HG03175 (cell line): ENCODE measurements at regions not wholly inside any gene's neighbourhood (a gene's known extent, or its start where the extent isn't known, plus 50 kb on each side); places are given as distances from the start of the nearest gene placed in this dataset.

Experiments used
- ATAC-seq: cut with Tn5 transposase; IDR thresholded peaks from one replicate; pipeline ENCODE4 v1.9.1; 2021; ENCODE audit warnings: mild to moderate bottlenecking, moderate library complexity; ENCODE audit not compliant: unreplicated experiment

DNA sequence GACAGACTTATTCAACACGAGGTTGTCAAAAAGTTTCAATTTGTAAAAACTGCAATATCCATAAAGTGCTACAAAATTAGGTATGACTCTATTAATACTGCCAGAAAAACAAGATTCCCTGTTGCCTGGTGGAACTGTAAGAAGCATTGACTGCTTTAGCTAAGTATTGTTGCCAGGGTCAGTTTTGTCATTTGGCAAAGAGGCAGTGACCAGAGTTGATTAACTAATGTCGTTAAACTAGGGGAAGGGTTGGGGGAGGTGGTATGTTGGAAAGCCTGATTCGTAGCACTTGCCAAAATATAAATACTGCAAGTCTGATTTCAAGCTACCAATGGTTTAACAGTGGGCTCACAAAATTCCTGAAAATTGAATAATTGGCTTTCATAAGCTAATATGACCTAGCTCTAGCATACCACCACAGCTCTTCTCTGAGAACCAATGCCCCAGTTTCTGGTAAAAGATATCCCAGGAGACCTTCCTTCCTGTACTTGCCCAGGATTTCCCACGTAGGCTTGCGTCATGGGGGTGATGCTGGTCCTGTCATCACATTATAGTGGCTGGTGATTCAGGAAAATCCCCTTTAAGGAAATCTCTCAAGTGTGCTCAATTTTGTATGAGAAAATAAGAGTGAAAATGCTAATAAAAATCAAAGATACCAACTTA lies 266.4 kb upstream of the TBC1D5 start:
- no peak for ATAC-seq

GRCh38 chr3:18007980-18008379 lies 265.5 kb upstream of the TBC1D5 start:
- ATAC-seq = no peak

DNA sequence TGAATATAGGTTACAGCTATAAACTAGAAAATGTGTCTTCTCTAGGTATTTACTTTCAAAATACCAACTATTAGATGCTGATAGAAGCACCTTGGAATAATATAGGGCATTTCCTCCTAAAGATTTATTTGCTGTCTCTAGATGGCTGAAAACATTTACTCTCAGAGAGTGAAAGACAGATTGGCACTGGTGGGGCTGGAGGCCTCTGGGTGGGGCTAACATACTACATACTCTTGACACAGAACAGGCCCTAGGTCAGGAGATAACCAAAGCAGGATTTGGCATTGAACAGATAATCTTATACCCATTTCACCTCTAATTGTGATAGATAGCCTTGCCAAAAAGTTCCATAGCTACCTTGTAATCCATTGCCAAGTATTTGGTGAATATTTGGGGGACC lies 253.3 kb upstream of the TBC1D5 start:
- no peak for ATAC-seq

DNA sequence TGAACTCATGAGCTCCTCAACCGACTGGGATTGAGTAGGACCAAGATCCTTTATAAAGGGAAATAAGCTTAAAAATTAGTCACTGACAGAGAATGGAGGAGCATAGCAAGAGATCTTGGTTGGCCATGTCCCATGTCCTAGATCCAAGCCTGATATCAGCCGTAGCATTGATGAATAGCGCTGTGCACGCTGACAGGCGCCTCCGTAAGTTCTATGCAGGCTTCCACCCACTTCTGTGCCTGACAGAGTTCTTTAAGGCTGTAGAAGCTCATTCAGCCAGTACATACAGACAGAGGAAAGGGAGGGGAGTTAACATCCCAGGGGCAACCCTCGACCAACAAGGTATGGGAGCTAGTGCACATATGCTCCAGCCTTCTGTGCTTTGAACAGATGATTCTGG lies 251.7 kb upstream of the TBC1D5 start:
- ATAC-seq = no peak

GRCh38 chr3:17990390-17990789 lies 248.0 kb upstream of the TBC1D5 start:
- ATAC-seq = no peak

GRCh38 chr3:17986348-17986816 lies 244.0 kb upstream of the TBC1D5 start:
- ATAC-seq = no peak

GRCh38 chr3:17985658-17986347 lies 243.4 kb upstream of the TBC1D5 start:
- ATAC-seq = no peak

DNA sequence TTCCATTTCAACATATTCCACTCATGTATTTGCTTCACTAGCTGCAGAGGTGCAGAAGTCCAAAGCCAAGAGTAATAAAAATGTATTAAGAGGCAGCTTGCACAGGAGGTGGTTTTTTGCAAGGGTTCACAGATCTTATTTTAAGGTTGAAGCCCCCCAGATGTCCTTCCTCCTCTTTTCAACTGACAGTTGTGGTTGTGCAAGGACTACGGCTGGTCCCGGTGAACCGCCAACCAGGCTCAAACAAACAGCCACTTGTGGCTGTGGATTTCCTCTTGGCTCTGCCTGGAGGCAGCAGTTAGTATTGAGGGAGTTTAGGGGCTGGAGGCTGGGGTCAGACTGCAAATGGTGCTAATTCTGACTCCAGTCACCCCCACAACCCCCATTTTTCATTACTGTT lies 240.7 kb upstream of the TBC1D5 start:
- ATAC-seq = no peak

- ATAC-seq = no peak
Measured at GRCh38 chr3:17982211-17982880, 239.9 kb upstream of the TBC1D5 start.

- no peak for ATAC-seq
Measured at GRCh38 chr3:17980863-17981262, 238.4 kb upstream of the TBC1D5 start.

DNA sequence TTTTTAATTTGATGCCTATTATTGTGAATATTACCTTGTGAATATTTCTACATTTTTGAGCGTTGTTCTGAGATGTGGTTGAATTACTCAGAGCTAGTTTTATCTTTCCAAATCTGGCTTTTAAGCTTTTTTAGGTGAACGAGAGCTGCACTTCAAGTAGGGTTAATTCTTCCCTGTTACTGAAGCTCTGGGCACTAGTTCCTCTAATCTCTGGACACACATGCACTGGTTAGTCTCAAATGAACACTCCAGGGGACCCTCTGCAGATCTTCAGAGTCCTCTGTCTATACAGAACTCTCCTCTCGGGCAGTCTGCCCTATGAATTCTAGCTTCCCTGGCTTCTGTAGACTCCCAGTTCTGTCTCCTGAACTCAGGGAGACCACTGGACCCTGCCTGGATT lies 237.5 kb upstream of the TBC1D5 start:
- ATAC-seq = no peak

DNA sequence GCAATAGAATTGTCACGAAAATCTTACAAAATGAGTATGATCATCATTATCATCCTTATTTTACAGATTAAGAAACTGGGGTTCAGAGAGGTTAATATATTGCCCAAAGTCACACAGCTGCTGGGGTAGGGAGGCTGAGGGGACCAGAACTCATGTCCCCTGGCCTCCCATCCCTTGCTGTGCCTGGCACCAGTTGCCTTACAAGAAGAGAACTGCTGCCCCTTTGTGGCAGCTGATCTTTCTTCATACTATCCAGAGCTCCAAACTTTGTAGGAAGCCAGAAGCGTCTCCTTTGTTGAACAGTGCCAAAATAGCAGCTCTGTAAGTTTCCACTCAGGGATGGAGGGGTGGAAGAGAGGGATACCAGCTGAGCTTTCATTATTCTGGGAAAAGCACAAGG lies 236.8 kb upstream of the TBC1D5 start:
- ATAC-seq = no peak

- ATAC-seq = no peak
Measured at GRCh38 chr3:17974206-17974841, 231.9 kb upstream of the TBC1D5 start.

DNA sequence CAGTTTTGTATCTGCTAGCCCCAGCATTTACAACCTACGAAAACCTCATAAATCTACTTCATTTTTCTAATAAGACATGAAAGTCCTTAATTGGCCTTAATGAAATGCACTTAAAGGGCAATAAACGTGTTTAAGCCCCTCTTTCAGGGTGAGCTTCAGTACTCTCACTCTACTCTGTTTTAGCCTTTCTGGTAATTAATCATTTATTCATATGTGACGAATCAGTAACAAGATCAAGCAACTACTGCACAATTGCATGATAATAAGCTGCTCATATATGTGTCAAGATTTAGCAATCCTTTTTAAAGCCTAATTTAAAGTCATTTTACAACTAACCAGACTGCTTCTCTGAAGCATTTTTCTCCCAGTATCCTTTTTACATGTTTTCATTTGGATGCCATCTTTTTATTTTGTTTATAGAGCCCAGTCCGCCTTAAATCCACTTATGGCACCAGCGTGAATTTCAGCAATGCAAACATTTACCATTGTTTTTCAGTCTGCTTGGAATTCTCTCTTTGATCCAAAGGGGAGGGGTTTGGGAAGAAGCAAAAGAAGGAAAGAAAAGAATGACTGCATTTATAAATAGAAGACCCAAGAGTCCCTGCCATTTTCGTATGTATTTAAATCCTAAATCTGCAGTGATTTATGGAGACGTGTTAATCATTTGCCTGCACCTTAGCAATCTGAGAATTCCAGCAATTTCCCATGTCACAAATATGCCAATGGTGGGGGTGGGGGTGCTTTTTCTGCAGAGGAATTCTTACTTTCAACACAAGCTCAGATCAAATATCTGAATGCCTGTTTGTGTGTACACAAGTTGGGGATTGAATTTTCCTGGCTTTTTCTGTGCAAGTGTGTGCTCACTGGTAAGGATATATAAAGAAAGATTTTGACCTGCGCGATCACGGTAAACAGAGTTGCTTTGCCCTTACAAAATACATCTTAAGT lies 230.8 kb upstream of the TBC1D5 start:
- no peak for ATAC-seq

DNA sequence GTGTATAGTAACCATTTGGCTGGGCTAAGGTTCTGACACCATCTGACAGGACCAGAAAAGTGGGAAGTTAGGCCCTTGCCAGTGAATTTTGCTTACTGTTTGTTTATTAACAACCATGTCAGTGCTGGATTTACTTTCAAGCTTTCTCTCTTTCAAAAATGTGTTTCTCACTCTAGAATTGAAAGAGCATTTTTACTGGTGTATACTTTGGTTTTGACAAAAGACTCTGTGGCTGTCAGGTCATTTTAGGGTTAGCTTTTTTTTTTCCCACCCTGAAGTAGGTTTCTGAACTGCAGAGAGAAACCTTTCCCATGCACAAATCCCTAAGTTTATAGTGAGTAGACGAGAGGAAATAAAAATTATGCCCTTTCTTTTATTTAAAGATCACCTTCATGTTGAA lies 230.0 kb upstream of the TBC1D5 start:
- no peak for ATAC-seq

GRCh38 chr3:17972030-17972429 lies 229.6 kb upstream of the TBC1D5 start:
- ATAC-seq = no peak

DNA sequence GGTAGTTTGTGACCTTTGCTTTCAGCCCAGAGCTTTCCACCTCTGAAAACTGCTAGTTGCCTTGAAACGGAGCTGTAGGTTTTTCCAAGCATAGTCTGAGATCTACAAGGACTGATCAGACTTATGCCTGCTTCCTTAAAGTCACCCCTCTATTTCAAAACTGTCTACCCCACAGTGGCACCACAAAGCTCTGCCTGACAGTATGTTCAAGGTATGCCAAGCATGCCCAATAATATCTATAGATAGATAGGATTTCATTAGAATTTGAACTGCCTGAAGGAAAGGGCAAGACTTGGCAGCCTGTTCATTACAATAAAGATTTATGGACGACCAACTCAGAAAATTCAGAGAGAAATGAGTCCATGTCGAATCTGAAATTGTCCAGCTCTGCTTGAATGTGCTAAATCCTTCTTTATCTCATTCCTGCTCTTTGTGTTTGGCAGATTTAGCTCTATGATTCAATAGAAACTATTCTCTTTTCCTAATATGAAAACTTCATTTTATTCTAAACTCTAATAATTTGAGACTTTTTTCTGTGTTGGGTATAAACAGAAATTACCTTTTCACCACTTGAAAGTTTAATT lies 227.6 kb upstream of the TBC1D5 start:
- ATAC-seq = no peak

DNA sequence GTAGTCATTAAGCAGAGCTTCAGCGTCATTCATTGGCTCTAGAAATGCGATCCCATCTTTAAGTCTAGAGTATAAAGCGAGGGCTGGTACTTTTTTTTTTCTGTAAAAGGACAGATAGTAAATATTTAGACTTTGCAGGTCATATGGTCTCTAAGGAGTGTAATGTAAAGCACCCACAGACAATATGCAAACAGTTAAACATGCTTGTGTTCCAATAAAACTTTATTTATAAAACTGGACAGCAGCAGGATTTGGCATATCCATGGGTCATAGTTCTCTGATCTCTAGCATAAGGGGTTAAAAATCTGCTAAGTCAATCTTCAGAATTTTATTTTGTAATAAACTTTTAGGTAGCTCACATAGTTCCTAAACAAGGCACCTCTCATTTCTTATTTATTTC lies 226.8 kb upstream of the TBC1D5 start:
- ATAC-seq = no peak

DNA sequence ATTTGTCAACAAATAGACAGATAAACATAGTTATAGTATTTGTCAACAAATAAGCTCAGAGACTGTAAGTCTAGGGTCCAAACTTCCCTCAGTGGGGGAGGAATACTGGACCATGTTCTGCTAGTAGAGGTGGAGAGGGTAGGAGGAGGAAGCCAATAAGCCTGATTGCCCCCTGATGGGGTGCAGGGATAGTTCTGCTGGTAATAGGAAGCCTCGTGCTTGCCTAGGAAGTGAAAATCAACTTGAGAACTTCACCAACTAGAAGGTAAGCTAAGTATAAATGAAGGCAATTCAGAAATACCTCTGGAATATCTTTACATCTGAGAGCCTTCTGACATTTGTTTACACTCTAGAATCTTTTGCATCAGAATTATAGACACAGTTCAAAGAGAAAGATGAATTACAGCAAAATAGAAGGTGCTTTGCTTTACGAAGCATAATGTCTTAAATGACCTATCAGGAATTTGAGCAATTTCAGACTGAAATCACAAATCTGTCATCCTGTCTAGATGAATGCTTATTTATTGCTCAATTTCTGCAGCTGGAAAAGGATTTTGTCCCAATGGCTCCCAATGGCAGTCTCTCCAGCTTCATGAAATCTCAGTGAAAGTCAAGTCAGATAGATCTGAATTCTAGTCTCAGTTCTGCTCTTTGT lies 225.6 kb upstream of the TBC1D5 start:
- ATAC-seq = no peak

DNA sequence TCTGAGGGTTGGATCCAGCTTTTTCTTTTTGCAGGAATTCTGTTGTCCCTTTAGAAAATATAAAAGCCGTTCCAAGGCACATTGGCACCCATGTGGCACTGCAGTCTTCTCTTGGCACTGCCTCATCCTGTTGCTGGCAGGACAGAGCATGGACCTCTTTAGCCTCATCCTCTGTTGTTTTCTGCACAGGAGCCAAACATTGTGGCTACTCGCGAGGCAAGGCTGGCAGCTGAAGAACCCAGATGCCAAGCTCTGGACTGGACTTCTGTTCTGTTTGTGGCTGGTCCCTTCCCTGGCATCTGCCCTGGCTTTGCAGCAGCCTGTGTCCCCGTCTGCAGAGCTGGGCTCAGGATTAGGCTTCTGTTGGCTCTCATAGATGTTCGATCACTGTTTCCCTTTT lies 224.7 kb upstream of the TBC1D5 start:
- no peak for ATAC-seq
